ENCODE measurements at regions not wholly inside any gene's neighbourhood (a gene's known extent, or its start where the extent isn't known, plus 50 kb on each side); places are given as distances from the start of the nearest gene placed in this dataset.

GRCh38 chr2:60629305-60629662, 75.8 kb upstream of the BCL11A start:
- intact Hi-C loops (cut with DNase I; ENCODE audit: low total_unique reads), result no loop called here
- WGBS, 2 donors, result 70% methylated on average over 3 of the region's 3 CpGs
- DNase-seq (ENCODE audit: low spot score in 2 of 2), result no peak
- TF ChIP-seq, protein P1, sequence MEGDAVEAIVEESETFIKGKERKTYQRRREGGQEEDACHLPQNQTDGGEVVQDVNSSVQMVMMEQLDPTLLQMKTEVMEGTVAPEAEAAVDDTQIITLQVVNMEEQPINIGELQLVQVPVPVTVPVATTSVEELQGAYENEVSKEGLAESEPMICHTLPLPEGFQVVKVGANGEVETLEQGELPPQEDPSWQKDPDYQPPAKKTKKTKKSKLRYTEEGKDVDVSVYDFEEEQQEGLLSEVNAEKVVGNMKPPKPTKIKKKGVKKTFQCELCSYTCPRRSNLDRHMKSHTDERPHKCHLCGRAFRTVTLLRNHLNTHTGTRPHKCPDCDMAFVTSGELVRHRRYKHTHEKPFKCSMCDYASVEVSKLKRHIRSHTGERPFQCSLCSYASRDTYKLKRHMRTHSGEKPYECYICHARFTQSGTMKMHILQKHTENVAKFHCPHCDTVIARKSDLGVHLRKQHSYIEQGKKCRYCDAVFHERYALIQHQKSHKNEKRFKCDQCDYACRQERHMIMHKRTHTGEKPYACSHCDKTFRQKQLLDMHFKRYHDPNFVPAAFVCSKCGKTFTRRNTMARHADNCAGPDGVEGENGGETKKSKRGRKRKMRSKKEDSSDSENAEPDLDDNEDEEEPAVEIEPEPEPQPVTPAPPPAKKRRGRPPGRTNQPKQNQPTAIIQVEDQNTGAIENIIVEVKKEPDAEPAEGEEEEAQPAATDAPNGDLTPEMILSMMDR (IDR thresholded peaks at IDR 0.05), result no peak
- no peak for TF ChIP-seq POLR2A (IDR thresholded peaks at IDR 0.05)
- H3K4me3 ChIP-seq (ENCODE audit: low read depth, poor library complexity, severe bottlenecking), result no peak overlapping the region

- no peak for DNase-seq (ENCODE audit: low spot score in 2 of 2)
- TF ChIP-seq, protein P1 (IDR thresholded peaks at IDR 0.05), result no peak
- TF ChIP-seq POLR2A (IDR thresholded peaks at IDR 0.05), result no peak
- WGBS, 2 donors, result 86% methylated on average over 4 of the region's 4 CpGs
- intact Hi-C loops (cut with DNase I; ENCODE audit: low total_unique reads), result no loop called here
- H3K4me3 ChIP-seq (ENCODE audit: low read depth, poor library complexity, severe bottlenecking), result no peak overlapping the region
These were observed 76.4 kb upstream of the BCL11A start for GRCh38 chr2:60629801-60630385.

DNA sequence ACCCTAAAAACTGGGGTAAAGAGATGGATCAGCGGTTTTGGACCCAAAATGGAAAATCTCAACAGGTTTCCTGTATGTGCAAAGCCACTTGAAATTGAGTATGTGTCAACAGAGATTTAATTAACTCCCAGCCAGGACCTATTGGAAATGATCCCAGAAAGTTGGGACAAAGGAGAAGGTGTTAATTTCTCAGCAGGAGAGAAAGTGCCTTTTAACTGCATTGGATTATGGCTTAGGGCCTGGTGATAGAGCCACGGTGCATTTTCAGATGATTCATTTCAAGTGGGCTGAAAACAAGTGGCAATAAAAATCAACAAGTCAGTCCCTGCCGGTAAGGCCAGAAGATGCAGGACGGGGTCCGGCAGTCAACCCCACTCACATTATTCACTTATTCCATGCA, 80.2 kb upstream of the BCL11A start:
- H3K4me3 ChIP-seq (ENCODE audit: low read depth, poor library complexity, severe bottlenecking), result no peak overlapping the region
- DNase-seq (ENCODE audit: low spot score in 2 of 2), result no peak
- intact Hi-C loops (cut with DNase I; ENCODE audit: low total_unique reads), result no loop called here
- WGBS, 2 donors, result 61 to 72% methylated on average over 5 of the region's 5 CpGs
- TF ChIP-seq POLR2A (IDR thresholded peaks at IDR 0.05), result no peak
- TF ChIP-seq, protein P1 (IDR thresholded peaks at IDR 0.05), result no peak

GRCh38 chr2:60634438-60634837, 81.0 kb upstream of the BCL11A start:
- 71 to 79% methylated on average over 1 of the region's 1 CpG for WGBS, 2 donors
- no peak for DNase-seq (ENCODE audit: low spot score in 2 of 2)
- H3K4me3 ChIP-seq (ENCODE audit: low read depth, poor library complexity, severe bottlenecking), result no peak overlapping the region
- intact Hi-C loops (cut with DNase I; ENCODE audit: low total_unique reads), result no loop called here
- TF ChIP-seq, protein P1 (IDR thresholded peaks at IDR 0.05), result no peak
- TF ChIP-seq POLR2A (IDR thresholded peaks at IDR 0.05), result no peak

GRCh38 chr2:60641811-60642788, 88.6 kb upstream of the BCL11A start:
- WGBS, 2 donors, result 38 to 39% methylated on average over 6 of the region's 6 CpGs
- intact Hi-C loops (cut with DNase I; ENCODE audit: low total_unique reads), result no loop called here
- TF ChIP-seq POLR2A (IDR thresholded peaks at IDR 0.05), result no peak
- TF ChIP-seq, protein P1 (IDR thresholded peaks at IDR 0.05), result no peak
- DNase-seq (ENCODE audit: low spot score in 2 of 2), result no peak
- H3K4me3 ChIP-seq (ENCODE audit: low read depth, poor library complexity, severe bottlenecking), result no peak overlapping the region

Measured in lower leg skin (tissue), 4 donors.